ENCODE measurements at regions not wholly inside any gene's neighbourhood (a gene's known extent, or its start where the extent isn't known, plus 50 kb on each side); places are given as distances from the start of the nearest gene placed in this dataset.

GRCh38 chr1:58096714-58097113 lies 449.8 kb downstream of the OMA1 start:
- no peak for ATAC-seq
- intact Hi-C loops (cut with DNase I) = no loop called here

GRCh38 chr1:58095183-58095582 lies 451.3 kb downstream of the OMA1 start:
- DNase-seq (no peak), ATAC-seq (no peak)
- intact Hi-C loops (cut with DNase I) = no loop called here
- Histone ChIP-seq H3K9me3 (no peaks in the 10 kb centered on the region), H3K4me3 (no peak overlapping the region), H3K36me3 (no peaks in the 10 kb centered on the region), H3K27me3 (ENCODE audit: low read depth) (no peaks in the 10 kb centered on the region), H3K4me1 (no peaks in the 10 kb centered on the region), H3K27ac (no peak overlapping the region)
- no peak for TF ChIP-seq CTCF (IDR thresholded peaks at IDR 0.05)

More at GRCh38 chr1:58096714-58097113, 449.8 kb downstream of the OMA1 start:
- no peaks in the 10 kb centered on the region for H3K27me3 ChIP-seq (ENCODE audit: low read depth)
- no peak overlapping the region for H3K27ac ChIP-seq
- no peaks in the 10 kb centered on the region for H3K4me1 ChIP-seq
- no peak for DNase-seq
- TF ChIP-seq CTCF (IDR thresholded peaks at IDR 0.05) = no peak
- no peak overlapping the region for H3K4me3 ChIP-seq
- H3K36me3 ChIP-seq = no peaks in the 10 kb centered on the region
- no peaks in the 10 kb centered on the region for H3K9me3 ChIP-seq

GRCh38 chr1:58094221-58094620 lies 452.3 kb downstream of the OMA1 start:
- H3K27me3 ChIP-seq (ENCODE audit: low read depth) = no peaks in the 10 kb centered on the region
- no peaks in the 10 kb centered on the region for H3K4me1 ChIP-seq
- no peak overlapping the region for H3K27ac ChIP-seq
- TF ChIP-seq CTCF (IDR thresholded peaks at IDR 0.05) = no peak
- H3K9me3 ChIP-seq = no peaks in the 10 kb centered on the region
- DNase-seq (no peak), ATAC-seq (no peak)
- intact Hi-C loops (cut with DNase I) = no loop called here
- no peak overlapping the region for H3K4me3 ChIP-seq
- no peaks in the 10 kb centered on the region for H3K36me3 ChIP-seq

- H3K9me3 ChIP-seq = no peaks in the 10 kb centered on the region
- DNase-seq (no peak), ATAC-seq (no peak)
- intact Hi-C loops (cut with DNase I) = no loop called here
- H3K27ac ChIP-seq = no peak overlapping the region
- H3K4me3 ChIP-seq = no peak overlapping the region
- TF ChIP-seq CTCF (IDR thresholded peaks at IDR 0.05) = no peak
- H3K4me1 ChIP-seq = no peaks in the 10 kb centered on the region
- no peaks in the 10 kb centered on the region for H3K27me3 ChIP-seq (ENCODE audit: low read depth)
- H3K36me3 ChIP-seq = no peaks in the 10 kb centered on the region
Observed at GRCh38 chr1:58090640-58091039, 455.9 kb downstream of the OMA1 start.

GRCh38 chr1:58089898-58090534 lies 456.5 kb downstream of the OMA1 start:
- Histone ChIP-seq H3K9me3 (no peaks in the 10 kb centered on the region), H3K27me3 (ENCODE audit: low read depth) (no peaks in the 10 kb centered on the region), H3K27ac (no peak overlapping the region), H3K4me3 (no peak overlapping the region), H3K36me3 (no peaks in the 10 kb centered on the region), H3K4me1 (no peaks in the 10 kb centered on the region)
- intact Hi-C loops (cut with DNase I) = no loop called here
- no peak for ATAC-seq
- DNase-seq = no peak
- TF ChIP-seq CTCF (IDR thresholded peaks at IDR 0.05) = no peak
